NCI-H446 treated with DMSO at 0.1 percent for 48 hours (cell line): ENCODE measurements at regions not wholly inside any gene's neighbourhood (a gene's known extent, or its start where the extent isn't known, plus 50 kb on each side); places are given as distances from the start of the nearest gene placed in this dataset.
"Not testable (repeated sequence)": the region's sequence is repeated elsewhere in the genome, so short reads cannot be mapped to it uniquely, and the experiment has no call there.

ENCODE experiments used
- DNase-seq: peaks from one replicate; lab custom pipeline; 2025; lab: John Stamatoyannopoulos, UW

DNA sequence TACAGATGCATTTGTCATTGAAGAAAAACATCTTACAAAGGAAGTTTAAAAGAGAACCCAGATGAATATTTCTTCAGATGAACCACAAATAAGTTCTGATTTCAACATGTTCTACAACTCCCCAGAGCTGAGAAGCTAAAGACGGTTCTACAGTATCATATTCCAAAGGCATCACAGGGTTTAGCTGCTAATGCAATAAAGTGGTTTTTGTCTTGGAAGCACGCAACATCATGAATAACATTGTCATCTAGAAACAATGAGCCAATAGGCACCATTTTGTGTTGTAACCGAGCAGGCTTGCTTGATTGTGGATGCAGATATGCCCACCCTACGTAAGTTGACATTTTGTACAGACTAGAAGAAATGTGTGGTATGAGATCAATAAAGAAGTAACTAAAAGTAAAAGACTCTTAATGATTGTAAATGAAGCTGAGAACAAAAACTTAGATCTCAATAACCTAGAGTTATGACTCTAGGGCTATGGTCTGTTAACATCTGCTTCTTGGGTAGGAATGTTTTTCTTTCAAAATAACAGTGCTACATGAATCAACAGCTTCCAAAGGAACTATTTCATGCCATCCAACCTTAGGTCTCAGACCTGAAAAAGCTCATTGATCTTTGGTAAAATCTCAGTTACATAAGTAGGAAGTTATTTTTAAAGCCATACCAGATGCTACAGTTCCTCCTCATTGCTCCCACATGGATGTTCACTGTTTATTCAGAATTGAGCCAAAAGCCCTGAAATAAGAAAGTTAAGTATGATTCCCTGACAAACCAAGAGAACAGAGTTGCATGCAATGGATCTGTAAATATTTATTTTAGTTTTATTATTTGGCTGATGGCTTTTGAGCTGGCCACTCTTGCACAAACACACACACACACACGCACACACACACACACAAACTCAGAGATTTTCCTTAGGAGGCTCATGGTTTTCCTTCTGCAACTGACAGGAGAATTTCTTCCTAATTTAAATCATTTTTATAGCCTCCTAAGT is 118.7 kb upstream of the SLCO6A1 start:
- DNase-seq = peak; percentile 89

DNA sequence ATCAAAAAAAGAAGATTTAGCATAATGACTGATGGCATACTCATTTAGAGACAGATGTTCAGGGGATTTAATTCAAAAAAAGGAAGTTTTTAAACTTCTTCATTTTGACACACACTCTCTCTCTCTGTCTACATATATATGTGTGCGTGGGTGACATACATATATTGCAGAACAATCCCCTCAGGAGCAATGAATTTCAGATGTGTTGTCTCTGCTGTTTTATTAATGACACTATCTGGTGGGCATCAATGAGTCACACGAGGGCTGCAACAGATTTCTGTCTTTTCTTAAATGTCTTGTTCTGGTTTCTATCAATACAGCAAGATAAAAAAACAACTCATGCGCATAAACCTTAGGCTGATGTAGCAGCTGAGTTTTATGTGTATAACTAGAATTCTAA is 123.5 kb upstream of the SLCO6A1 start:
- no peak for DNase-seq

- DNase-seq = no peak
Observed at GRCh38 chr5:102623329-102624065, 124.7 kb upstream of the SLCO6A1 start.

- DNase-seq = no peak
Observed at GRCh38 chr5:102624405-102624804, 125.6 kb upstream of the SLCO6A1 start.

DNA sequence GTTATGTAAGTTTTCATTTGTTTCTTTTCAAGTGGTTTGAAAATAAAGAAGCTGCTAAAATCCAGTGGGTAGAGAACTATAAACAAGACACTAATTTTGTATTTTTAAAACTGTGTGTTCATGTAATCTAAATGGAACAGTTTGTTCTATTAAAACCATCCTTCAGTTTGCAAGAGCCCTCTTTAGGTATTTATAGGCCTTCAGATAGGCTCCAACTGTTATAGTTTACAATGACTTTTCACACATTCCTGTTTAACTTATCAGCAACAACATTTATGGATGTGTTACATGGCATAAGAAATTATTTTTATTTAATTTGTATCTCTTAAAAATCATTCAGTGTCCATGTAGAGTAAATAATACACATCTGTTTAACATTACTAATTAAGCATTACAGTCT is 126.7 kb upstream of the SLCO6A1 start:
- no peak for DNase-seq

- peak; percentile 73 for DNase-seq
Observed at GRCh38 chr5:102625928-102626327, 127.1 kb upstream of the SLCO6A1 start.

DNA sequence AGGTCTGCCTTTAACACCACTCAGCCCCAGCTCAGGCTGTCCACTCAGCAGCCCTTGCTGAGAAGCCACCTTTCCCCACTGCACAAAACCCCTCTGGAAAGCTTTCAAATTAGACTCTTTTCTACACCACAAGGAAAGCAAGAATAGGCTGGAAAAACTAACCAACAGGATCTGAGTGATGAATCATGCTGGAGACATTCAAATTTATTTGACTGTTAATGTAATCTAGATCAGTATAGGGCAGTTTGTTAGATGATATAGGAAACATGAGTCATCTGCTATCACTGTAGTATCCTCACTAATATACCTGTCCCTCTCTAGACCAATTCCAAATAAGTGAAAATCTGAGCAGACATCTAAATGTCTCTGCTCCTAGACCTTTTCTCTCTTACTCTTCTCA is 127.8 kb upstream of the PAM start:
- DNase-seq = no peak

DNA sequence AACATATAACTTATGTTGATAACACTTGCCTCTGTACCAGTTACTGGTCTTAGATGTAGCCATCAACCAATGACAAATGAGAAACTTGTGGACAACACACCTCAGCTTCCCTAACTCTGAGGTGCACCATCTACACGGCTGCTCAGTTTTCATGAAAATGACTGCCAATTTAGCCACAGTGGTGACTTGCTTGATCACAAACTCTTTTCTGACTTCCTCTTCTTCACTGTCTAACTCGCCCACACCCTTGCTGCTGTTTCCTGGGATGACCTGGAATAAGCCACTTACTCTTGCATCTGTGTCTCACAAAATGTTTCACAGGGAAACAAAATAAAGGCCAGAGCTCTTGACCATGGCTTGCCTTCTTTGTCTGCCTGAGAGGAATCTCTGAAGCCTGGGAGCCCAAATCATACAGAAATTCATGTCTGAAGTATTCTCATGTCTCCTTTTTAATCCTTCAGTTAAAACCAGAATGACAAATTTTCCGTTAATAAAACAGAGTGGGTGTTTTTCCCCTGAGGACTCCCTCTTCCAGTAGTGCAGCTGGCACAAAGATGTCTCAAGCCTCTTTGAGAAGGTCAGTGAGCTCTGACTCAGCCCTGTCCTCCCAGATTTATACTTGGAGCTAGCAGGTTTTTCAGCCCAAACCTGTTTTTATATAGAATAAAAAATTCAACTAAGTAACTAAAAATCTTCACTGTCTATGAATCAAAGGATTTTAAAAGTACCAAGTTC is 126.5 kb upstream of the PAM start:
- no peak for DNase-seq

- DNase-seq = no peak
Observed at GRCh38 chr5:102629827-102630605, 125.1 kb upstream of the PAM start.

- DNase-seq = not testable (repeated sequence)
Observed at GRCh38 chr5:102635399-102635798, 119.7 kb upstream of the PAM start.

DNA sequence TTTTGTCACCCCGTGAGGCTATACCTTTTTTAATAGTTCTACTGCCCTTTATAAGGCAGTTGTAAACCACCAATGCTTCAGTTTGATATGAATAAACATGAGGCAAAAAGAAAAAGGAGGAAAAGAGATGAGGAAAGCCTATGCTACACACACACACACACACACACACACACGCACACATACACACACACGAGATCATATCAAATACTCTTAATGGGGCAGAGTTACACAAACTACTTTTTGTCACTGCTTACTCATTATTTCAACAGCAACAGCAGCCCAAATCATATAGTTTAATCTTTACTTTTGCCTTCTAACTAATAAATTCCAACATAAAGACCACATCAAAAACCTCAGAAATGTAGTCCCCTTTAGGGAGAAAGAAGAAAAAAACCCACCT is 116.8 kb upstream of the PAM start:
- no peak for DNase-seq

GRCh38 chr5:102638912-102639652 is 116.0 kb upstream of the PAM start:
- no peak for DNase-seq

DNA sequence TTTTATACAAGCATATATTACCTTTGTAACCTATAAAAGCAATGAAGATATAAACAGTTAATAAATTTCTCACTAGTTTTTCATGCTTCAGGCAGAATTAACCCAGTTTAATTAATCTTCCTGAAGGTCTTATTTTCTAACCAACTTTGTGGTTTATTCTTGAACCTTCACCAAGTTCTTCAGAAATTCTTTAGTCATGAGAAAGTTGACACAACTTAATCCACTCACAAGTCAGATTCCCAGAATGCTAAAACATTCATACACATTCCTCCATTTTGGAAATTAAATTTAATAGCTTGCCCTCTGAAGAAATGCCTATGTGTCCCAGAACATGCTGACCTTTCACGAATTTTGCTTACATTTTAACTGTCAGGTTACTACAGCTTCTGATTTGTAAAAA is 105.4 kb upstream of the PAM start:
- no peak for DNase-seq

GRCh38 chr5:102651466-102651865 is 103.6 kb upstream of the PAM start:
- DNase-seq = peak; percentile 17

DNA sequence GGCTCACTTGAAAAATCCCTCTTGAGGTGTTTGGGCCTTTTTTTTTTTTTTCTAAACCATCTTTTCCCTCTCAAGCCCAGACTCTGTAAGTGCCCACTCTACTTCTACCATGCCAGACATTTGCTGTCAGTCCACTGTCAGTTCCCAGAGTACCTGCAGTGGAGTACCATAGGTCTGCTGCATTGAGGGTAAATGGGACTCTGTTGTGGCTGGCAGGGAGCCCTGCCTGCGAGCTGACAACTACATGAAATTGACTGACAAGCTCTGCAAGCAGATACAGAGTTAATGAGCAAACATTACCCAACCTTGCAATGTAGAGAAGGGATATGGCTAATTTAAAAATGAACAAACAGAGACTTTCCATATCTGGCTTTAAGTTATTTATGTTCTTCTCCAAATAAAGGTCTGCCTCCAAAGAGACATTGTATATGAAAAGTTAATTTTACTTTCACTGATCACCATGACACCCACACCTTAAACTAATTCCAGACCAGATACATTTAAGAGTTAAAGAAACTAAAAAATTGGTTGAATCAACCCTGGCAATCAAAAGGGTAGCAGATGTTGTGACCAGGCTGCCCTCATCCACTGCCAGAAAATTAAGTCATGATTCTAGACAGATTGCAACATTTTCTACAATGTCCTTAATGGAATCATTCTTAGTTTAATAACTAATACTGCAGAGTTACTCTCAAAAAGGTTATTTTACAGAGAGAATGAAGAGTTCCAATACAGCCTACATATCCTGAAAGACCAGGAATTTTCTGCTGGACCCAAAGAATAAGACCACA is 100.4 kb upstream of the PAM start:
- DNase-seq = peak; percentile 96

DNA sequence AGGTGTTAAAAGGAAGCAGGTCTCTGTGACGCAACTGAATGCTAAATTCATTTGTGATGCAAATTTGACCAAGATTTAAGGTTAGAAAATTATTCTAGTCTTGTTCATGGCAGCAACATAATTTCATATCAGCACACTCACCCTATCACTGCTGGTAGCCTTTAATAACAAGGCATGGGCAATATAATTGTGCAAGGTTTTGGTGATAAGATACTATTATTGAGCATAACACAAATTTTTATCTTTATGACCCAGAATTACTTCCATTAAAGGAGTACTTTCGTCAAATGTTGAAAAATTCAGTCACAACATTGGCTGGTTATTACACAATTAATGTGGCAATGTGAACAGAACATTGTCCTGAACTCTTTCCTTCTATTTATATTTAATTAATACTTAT is 96.0 kb upstream of the PAM start:
- DNase-seq = no peak

GRCh38 chr5:102660111-102660510 is 95.0 kb upstream of the PAM start:
- no peak for DNase-seq

GRCh38 chr5:102663749-102664530 is 91.2 kb upstream of the PAM start:
- DNase-seq = peak; percentile 31

DNA sequence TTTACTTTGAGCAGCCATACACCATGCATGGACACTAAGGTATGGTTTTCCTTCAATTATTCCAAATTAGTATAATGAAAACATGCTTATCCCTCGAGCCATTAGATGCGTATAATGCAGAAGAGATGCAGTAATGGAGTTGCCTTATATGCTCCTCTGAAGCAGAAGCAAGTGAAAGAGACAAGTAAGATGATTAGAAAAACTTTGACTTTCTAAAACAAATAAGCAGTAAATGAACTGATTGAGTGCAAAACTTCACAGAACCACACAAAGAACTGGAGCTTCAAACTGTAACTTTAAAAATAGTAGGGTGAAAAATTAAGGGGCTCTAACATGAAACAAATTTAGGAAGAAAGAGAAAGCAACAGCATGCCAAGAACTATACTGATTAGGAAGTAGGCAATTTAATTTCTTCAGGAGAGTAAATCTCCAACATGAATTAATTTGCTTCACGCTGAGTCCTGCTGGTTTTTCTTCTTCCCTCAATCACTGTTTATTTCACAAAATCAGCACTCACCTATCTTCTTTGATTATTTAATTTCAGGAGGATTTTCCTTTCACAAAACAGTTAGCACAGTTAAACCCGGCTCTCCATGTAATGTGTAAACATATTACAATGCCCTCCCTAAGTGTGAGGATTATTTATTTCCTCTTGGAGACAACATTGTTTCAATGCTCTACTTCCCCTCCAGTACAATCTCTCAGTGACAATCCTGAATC is 90.3 kb upstream of the PAM start:
- no peak for DNase-seq
